Amniotic stem cell (primary cell): ENCODE measurements at regions not wholly inside any gene's neighbourhood (a gene's known extent, or its start where the extent isn't known, plus 50 kb on each side); places are given as distances from the start of the nearest gene placed in this dataset.
"Not testable (repeated sequence)": the region's sequence is repeated elsewhere in the genome, so short reads cannot be mapped to it uniquely, and the experiment has no call there.

Experiments used
- DNase-seq: peaks from one replicate; lab custom pipeline; 2025; lab: John Stamatoyannopoulos, UW

GRCh38 chr10:28733245-28733644 is 55.9 kb downstream of the BAMBI start:
- no peak for DNase-seq

- DNase-seq = no peak
Observed at GRCh38 chr10:28733647-28734046, 56.3 kb downstream of the BAMBI start.

GRCh38 chr10:28734938-28735759 is 57.8 kb downstream of the BAMBI start:
- peak; percentile 91 for DNase-seq

- DNase-seq = no peak
Observed at GRCh38 chr10:28737096-28737495, 59.8 kb downstream of the BAMBI start.

GRCh38 chr10:28738200-28738599 is 60.9 kb downstream of the BAMBI start:
- DNase-seq = no peak

- DNase-seq = no peak
Observed at GRCh38 chr10:28743576-28743975, 66.3 kb downstream of the BAMBI start.

- DNase-seq = no peak
Observed at GRCh38 chr10:28744069-28744768, 66.9 kb downstream of the BAMBI start.

GRCh38 chr10:28754930-28755718 is 77.8 kb downstream of the BAMBI start:
- no peak for DNase-seq

- DNase-seq = no peak
Observed at GRCh38 chr10:28761084-28761846, 83.9 kb downstream of the BAMBI start.

- DNase-seq = no peak
Observed at GRCh38 chr10:28763471-28764170, 86.3 kb downstream of the BAMBI start.

GRCh38 chr10:28765641-28766040 is 88.3 kb downstream of the BAMBI start:
- DNase-seq = no peak

GRCh38 chr10:28768227-28768626 is 90.9 kb downstream of the BAMBI start:
- DNase-seq = no peak

GRCh38 chr10:28769091-28769604 is 91.8 kb downstream of the BAMBI start:
- no peak for DNase-seq

- DNase-seq = not testable (repeated sequence)
Observed at GRCh38 chr10:28771580-28772090, 94.3 kb downstream of the BAMBI start.

- no peak for DNase-seq
Observed at GRCh38 chr10:28774051-28774995, 97.0 kb downstream of the BAMBI start.

GRCh38 chr10:28775773-28776172 is 98.5 kb downstream of the BAMBI start:
- no peak for DNase-seq

- no peak for DNase-seq
Observed at GRCh38 chr10:28776519-28776918, 99.2 kb downstream of the BAMBI start.

GRCh38 chr10:28777911-28778310 is 100.6 kb downstream of the BAMBI start:
- DNase-seq = no peak

GRCh38 chr10:28778524-28778923 is 101.2 kb downstream of the BAMBI start:
- no peak for DNase-seq

GRCh38 chr10:28781296-28781695 is 104.0 kb downstream of the BAMBI start:
- no peak for DNase-seq
